Panc1 (cell line): ENCODE measurements at regions not wholly inside any gene's neighbourhood (a gene's known extent, or its start where the extent isn't known, plus 50 kb on each side); places are given as distances from the start of the nearest gene placed in this dataset.

Experiments
- ATAC-seq: fragments of 200-7000 bp; cut with Tn5 transposase; 2 replicates; pipeline ENCODE4 v1.9.1; 2020; ENCODE audit warnings: mild to moderate bottlenecking, moderate library complexity
- BruUV-seq: library from RNA; stranded (reverse); fragments of 400-500 nt; replicated peaks from 2 replicates; lab custom pipeline; 2021; lab: Mats Ljungman, UMichigan
- CTCF ChIA-PET: fragments of 300-600 bp; sonication (Branson Sonifier 250); formaldehyde crosslinking; loops from one replicate; lab custom pipeline; 2022; ENCODE audit warnings: antibody characterized with exemption; lab: Charles Lee
- POLR2A ChIA-PET: fragments of 300-600 bp; sonication (Branson Sonifier 250); formaldehyde crosslinking; loops from one replicate; lab custom pipeline; 2022; ENCODE audit warnings: antibody characterized with exemption; lab: Charles Lee
- DNase-seq: peaks from one replicate; pipeline ENCODE4 v3.0.0-alpha.2; 2010; ENCODE audit warnings: low read depth, low spot score
- H3K27ac ChIP-seq: 2 replicates; pipeline ENCODE4 v1.5.1; 2011; ENCODE audit warnings: mild to moderate bottlenecking, low read length, inconsistent platforms
- H3K27me3 ChIP-seq: fragments of 200-500 bp; sonication (Bioruptor generic); 2 replicates; pipeline ENCODE4 v1.6.0; 2014; ENCODE audit warnings: low read length, inconsistent platforms; ENCODE audit not compliant: control insufficient read depth, insufficient read depth
- H3K36me3 ChIP-seq: fragments of 200-500 bp; sonication (Bioruptor generic); 2 replicates; pipeline ENCODE4 v1.5.1; 2014; ENCODE audit warnings: inconsistent platforms, mild to moderate bottlenecking, low read length, moderate library complexity; ENCODE audit not compliant: control insufficient read depth, insufficient read depth
- H3K4me1 ChIP-seq: 2 replicates; pipeline ENCODE4 v1.5.1; 2011; ENCODE audit warnings: inconsistent platforms, mild to moderate bottlenecking, low read length, moderate library complexity; ENCODE audit not compliant: control insufficient read depth, insufficient read depth
- H3K4me3 ChIP-seq, 2 experiments: 2 replicates each; pipeline ENCODE4 v1.5.1; 2011 to 2012; ENCODE audit warnings: low read depth in 2 of 2, low read length in 2 of 2, mild to moderate bottlenecking in 2 of 2, inconsistent platforms in 1 of 2, moderate library complexity in 1 of 2
- H3K9me3 ChIP-seq: fragments of 200-500 bp; sonication (Bioruptor generic); 2 replicates; pipeline ENCODE4 v1.5.1; 2014; ENCODE audit warnings: low read depth, mild to moderate bottlenecking, inconsistent platforms, low read length, moderate library complexity; ENCODE audit not compliant: control insufficient read depth, insufficient read depth
- POLR2AphosphoS5 ChIP-seq: IDR thresholded peaks from 2 replicates; pipeline ENCODE4 v1.6.1; 2012; ENCODE audit warnings: mild to moderate bottlenecking, low read depth, low read length, moderate library complexity
- REST ChIP-seq, 2 experiments: IDR thresholded peaks; 2 replicates each; pipeline ENCODE4 v1.6.1; 2011 to 2012; ENCODE audit warnings: low read depth in 2 of 2, control low read depth in 1 of 2, low read length in 1 of 2, mild to moderate bottlenecking in 1 of 2, moderate library complexity in 1 of 2; ENCODE audit not compliant: insufficient read depth in 1 of 2
- SIN3A ChIP-seq: IDR thresholded peaks from 2 replicates; pipeline ENCODE4 v1.6.1; 2012; ENCODE audit warnings: low read depth, mild to moderate bottlenecking, low read length, moderate library complexity, borderline replicate concordance; ENCODE audit not compliant: insufficient read depth
- TCF7L2 ChIP-seq: IDR thresholded peaks from 2 replicates; pipeline ENCODE4 v1.6.1; 2011; ENCODE audit warnings: mild to moderate bottlenecking, low read depth, low read length, inconsistent platforms
- in situ Hi-C: cut with HindIII; loops from 2 replicates; pipeline ENCODE4 v1.10.0; 2016; ENCODE audit warnings: low sequenced_read_pairs, low pct_unique_long_range_greater_than_20kb
- intact Hi-C: fragments of 100-400 bp; cut with micrococcal nuclease; formaldehyde crosslinking; loops from one replicate; pipeline ENCODE4 v1.10.0; 2022; ENCODE audit not compliant: unreplicated experiment
- TF ChIP-seq, protein P1 (sequence below): fragments of 450-650 bp; IDR thresholded peaks from 2 replicates; pipeline ENCODE4 v1.5.1; 2017; ENCODE audit warnings: mild to moderate bottlenecking

DNA sequence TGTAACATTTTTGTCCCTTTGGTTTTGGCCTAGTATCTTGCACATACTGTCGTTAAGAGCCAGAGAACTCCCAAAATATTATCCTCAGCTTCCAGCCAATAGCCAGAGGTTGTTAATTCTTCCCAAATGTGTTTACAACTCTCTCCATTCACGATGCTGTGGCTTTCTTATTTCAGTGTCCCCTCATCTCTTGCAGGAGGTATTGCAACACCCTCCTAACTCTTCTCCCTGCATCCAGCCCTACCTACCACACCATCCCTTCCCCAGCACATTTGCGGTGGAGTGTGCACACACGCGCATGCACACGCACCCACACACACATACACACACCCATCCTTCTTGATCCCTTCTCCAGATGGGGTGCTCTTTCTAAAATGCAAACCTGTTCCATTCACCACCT, 75.6 kb upstream of the LMO2 start:
- ChIA-PET POLR2A (no interaction called here), CTCF (interaction anchor here (0.7 kb wide), 1 partner anchor 15 kb away, joined by 5 read pairs; no protein-coding TSS in a partner anchor)
- DNase-seq: no peak
- ATAC-seq: no peak
- intact Hi-C loops (no loop called here), in situ Hi-C loops (no loop called here)
- no peaks in the 10 kb centered on the region for H3K36me3 ChIP-seq
- no peak for TF ChIP-seq POLR2AphosphoS5
- no peak for TF ChIP-seq SIN3A
- TF ChIP-seq, protein P1, sequence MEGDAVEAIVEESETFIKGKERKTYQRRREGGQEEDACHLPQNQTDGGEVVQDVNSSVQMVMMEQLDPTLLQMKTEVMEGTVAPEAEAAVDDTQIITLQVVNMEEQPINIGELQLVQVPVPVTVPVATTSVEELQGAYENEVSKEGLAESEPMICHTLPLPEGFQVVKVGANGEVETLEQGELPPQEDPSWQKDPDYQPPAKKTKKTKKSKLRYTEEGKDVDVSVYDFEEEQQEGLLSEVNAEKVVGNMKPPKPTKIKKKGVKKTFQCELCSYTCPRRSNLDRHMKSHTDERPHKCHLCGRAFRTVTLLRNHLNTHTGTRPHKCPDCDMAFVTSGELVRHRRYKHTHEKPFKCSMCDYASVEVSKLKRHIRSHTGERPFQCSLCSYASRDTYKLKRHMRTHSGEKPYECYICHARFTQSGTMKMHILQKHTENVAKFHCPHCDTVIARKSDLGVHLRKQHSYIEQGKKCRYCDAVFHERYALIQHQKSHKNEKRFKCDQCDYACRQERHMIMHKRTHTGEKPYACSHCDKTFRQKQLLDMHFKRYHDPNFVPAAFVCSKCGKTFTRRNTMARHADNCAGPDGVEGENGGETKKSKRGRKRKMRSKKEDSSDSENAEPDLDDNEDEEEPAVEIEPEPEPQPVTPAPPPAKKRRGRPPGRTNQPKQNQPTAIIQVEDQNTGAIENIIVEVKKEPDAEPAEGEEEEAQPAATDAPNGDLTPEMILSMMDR: no peak
- no peak for TF ChIP-seq TCF7L2
- TF ChIP-seq REST (IDR thresholded peaks at IDR 0.05; ENCODE audit: insufficient read depth in 1 of 2, low read depth in 2 of 2, low read length in 1 of 2): no peak
- H3K4me1 ChIP-seq: no peaks in the 10 kb centered on the region
- BruUV-seq: no TSS peak
- no peak overlapping the region for H3K4me3 ChIP-seq
- H3K27me3 ChIP-seq: peaks cover 5% of the 10 kb centered on the region; the same call in 1 of the 2 replicates
- H3K27ac ChIP-seq: no peak overlapping the region
- no peaks in the 10 kb centered on the region for H3K9me3 ChIP-seq

GRCh38 chr11:33965032-33965431, 73.2 kb upstream of the LMO2 start:
- BruUV-seq: no TSS peak
- Histone ChIP-seq H3K9me3 (no peaks in the 10 kb centered on the region), H3K27ac (no peak overlapping the region), H3K27me3 (peaks cover 5% of the 10 kb centered on the region; the same call in 1 of the 2 replicates), H3K4me1 (no peaks in the 10 kb centered on the region), H3K4me3 (no peak overlapping the region), H3K36me3 (no peaks in the 10 kb centered on the region)
- in situ Hi-C loops (no loop called here), intact Hi-C loops (no loop called here)
- ChIA-PET CTCF (no interaction called here), POLR2A (no interaction called here)
- TF ChIP-seq, protein P1: no peak
- no peak for ATAC-seq
- no peak for DNase-seq
